ENCODE measurements at regions not wholly inside any gene's neighbourhood (a gene's known extent, or its start where the extent isn't known, plus 50 kb on each side); places are given as distances from the start of the nearest gene placed in this dataset.

GRCh38 chr5:68612972-68613371, 397.4 kb downstream of the PIK3R1 start:
- H3K4me3 ChIP-seq (ENCODE audit: low read depth, low read length) = no peak overlapping the region

GRCh38 chr5:68618501-68618900, 402.9 kb downstream of the PIK3R1 start:
- H3K4me3 ChIP-seq (ENCODE audit: low read depth, low read length) = no peak overlapping the region
- no peak for DNase-seq (ENCODE audit: low read depth)

More at GRCh38 chr5:68612972-68613371, 397.4 kb downstream of the PIK3R1 start:
- no peak for DNase-seq (ENCODE audit: low read depth)

GRCh38 chr5:68627001-68627400, 411.4 kb downstream of the PIK3R1 start:
- DNase-seq (ENCODE audit: low read depth) = no peak
- no peak overlapping the region for H3K4me3 ChIP-seq (ENCODE audit: low read depth, low read length)

- H3K4me3 ChIP-seq (ENCODE audit: low read depth, low read length) = no peak overlapping the region
- DNase-seq (ENCODE audit: low read depth) = no peak
Observed at GRCh38 chr5:68628082-68628814, 412.7 kb downstream of the PIK3R1 start.

- DNase-seq (ENCODE audit: low read depth) = no peak
- no peak overlapping the region for H3K4me3 ChIP-seq (ENCODE audit: low read depth, low read length)
Observed at GRCh38 chr5:68630354-68630753, 414.8 kb downstream of the PIK3R1 start.

- DNase-seq (ENCODE audit: low read depth) = no peak
- H3K4me3 ChIP-seq (ENCODE audit: low read depth, low read length) = no peak overlapping the region
Observed at GRCh38 chr5:68631884-68632283, 416.3 kb downstream of the PIK3R1 start.

GRCh38 chr5:68641211-68641610, 425.7 kb downstream of the PIK3R1 start:
- no peak for DNase-seq (ENCODE audit: low read depth)
- no peak overlapping the region for H3K4me3 ChIP-seq (ENCODE audit: low read depth, low read length)

GRCh38 chr5:68643064-68643463, 427.5 kb downstream of the PIK3R1 start:
- no peak overlapping the region for H3K4me3 ChIP-seq (ENCODE audit: low read depth, low read length)
- no peak for DNase-seq (ENCODE audit: low read depth)

GRCh38 chr5:68644971-68645370, 429.4 kb downstream of the PIK3R1 start:
- DNase-seq (ENCODE audit: low read depth) = no peak
- H3K4me3 ChIP-seq (ENCODE audit: low read depth, low read length) = no peak overlapping the region

GRCh38 chr5:68646144-68646543, 430.6 kb downstream of the PIK3R1 start:
- no peak for DNase-seq (ENCODE audit: low read depth)
- H3K4me3 ChIP-seq (ENCODE audit: low read depth, low read length) = no peak overlapping the region

GRCh38 chr5:68647743-68648142, 432.2 kb downstream of the PIK3R1 start:
- no peak for DNase-seq (ENCODE audit: low read depth)
- no peak overlapping the region for H3K4me3 ChIP-seq (ENCODE audit: low read depth, low read length)

- H3K4me3 ChIP-seq (ENCODE audit: low read depth, low read length) = no peak overlapping the region
- DNase-seq (ENCODE audit: low read depth) = no peak
Observed at GRCh38 chr5:68648944-68649857, 433.6 kb downstream of the PIK3R1 start.

- peak; percentile 85 for DNase-seq (ENCODE audit: low read depth)
- no peak overlapping the region for H3K4me3 ChIP-seq (ENCODE audit: low read depth, low read length)
Observed at GRCh38 chr5:68652534-68652965, 437.0 kb downstream of the PIK3R1 start.

- DNase-seq (ENCODE audit: low read depth) = no peak
- H3K4me3 ChIP-seq (ENCODE audit: low read depth, low read length) = no peak overlapping the region
Observed at GRCh38 chr5:68653471-68653870, 437.9 kb downstream of the PIK3R1 start.

GRCh38 chr5:68657055-68657961, 436.5 kb upstream of the SLC30A5 start:
- DNase-seq (ENCODE audit: low read depth) = peak; percentile 38

GRCh38 chr5:68658810-68659372, 434.9 kb upstream of the SLC30A5 start:
- no peak overlapping the region for H3K4me3 ChIP-seq (ENCODE audit: low read depth, low read length)
- DNase-seq (ENCODE audit: low read depth) = no peak

More at GRCh38 chr5:68657055-68657961, 436.5 kb upstream of the SLC30A5 start:
- H3K4me3 ChIP-seq (ENCODE audit: low read depth, low read length) = no peak overlapping the region

GRCh38 chr5:68659881-68660280, 433.9 kb upstream of the SLC30A5 start:
- H3K4me3 ChIP-seq (ENCODE audit: low read depth, low read length) = no peak overlapping the region
- no peak for DNase-seq (ENCODE audit: low read depth)

- DNase-seq (ENCODE audit: low read depth) = no peak
- no peak overlapping the region for H3K4me3 ChIP-seq (ENCODE audit: low read depth, low read length)
Observed at GRCh38 chr5:68661237-68661636, 432.6 kb upstream of the SLC30A5 start.

GRCh38 chr5:68662804-68663307, 431.0 kb upstream of the SLC30A5 start:
- no peak for DNase-seq (ENCODE audit: low read depth)
- no peak overlapping the region for H3K4me3 ChIP-seq (ENCODE audit: low read depth, low read length)

Data from skeletal muscle cell (primary cell).